GM23248 (cell line): ENCODE measurements at regions not wholly inside any gene's neighbourhood (a gene's known extent, or its start where the extent isn't known, plus 50 kb on each side); places are given as distances from the start of the nearest gene placed in this dataset.

Experiments
- EZH2 ChIP-seq: fragments of 200-600 bp; sonication (generic); IDR thresholded peaks from 2 replicates; pipeline ENCODE4 v1.6.1; 2018; ENCODE audit warnings: antibody characterized with exemption, mild to moderate bottlenecking; ENCODE audit not compliant: insufficient read depth, poor library complexity, severe bottlenecking
- EZH2phosphoT487 ChIP-seq: fragments of 200-600 bp; sonication (generic); IDR thresholded peaks from 2 replicates; pipeline ENCODE4 v1.6.1; 2018; ENCODE audit warnings: antibody characterized with exemption, moderate library complexity, mild to moderate bottlenecking, low read depth; ENCODE audit not compliant: insufficient read depth

DNA sequence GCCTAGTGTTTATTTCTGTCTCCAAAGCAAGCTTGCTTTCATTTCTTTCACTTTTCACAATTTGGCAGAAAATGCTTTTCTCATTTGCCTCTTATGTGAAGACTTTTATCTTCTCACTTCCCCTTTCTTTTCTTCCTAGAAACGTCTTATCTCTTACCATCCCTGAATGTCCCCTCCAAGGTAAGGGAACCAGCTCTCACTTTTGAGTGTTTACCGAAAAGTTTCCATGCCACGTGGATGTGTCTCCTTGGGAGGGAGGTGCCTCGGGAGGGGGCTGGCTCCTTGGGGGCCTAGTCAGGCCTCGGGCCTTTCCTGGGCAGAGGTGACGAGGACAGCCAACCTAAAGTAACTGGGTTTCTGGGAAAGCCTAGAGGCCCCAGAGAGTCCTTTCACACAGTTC, 127.4 kb downstream of the CD24 start:
- TF ChIP-seq EZH2 (no peak), EZH2phosphoT487 (no peak)
